Ascending aorta (tissue), 2 donors: ENCODE measurements at regions not wholly inside any gene's neighbourhood (a gene's known extent, or its start where the extent isn't known, plus 50 kb on each side); places are given as distances from the start of the nearest gene placed in this dataset.

Experiments used
- DNase-seq, 2 donors: peaks; one replicate each; pipeline ENCODE4 v3.0.0-alpha.2; 2019; ENCODE audit warnings: low spot score in 2 of 2
- H3K27ac ChIP-seq, 2 donors: fragments of 200-600 bp; sonication (generic); one replicate each; pipeline ENCODE4 v1.5.1; 2016 to 2017; ENCODE audit warnings: mild to moderate bottlenecking in 1 of 2
- H3K27me3 ChIP-seq: fragments of 200-600 bp; sonication (generic); one replicate; pipeline ENCODE4 v1.5.1; 2017
- H3K36me3 ChIP-seq, 2 donors: fragments of 200-600 bp; sonication (generic); one replicate each; pipeline ENCODE4 v1.5.1; 2016
- H3K4me1 ChIP-seq, 2 donors: fragments of 200-600 bp; sonication (generic); one replicate each; pipeline ENCODE4 v1.5.1; 2016 to 2017; ENCODE audit warnings: mild to moderate bottlenecking in 1 of 2
- H3K4me3 ChIP-seq, 2 donors: fragments of 200-600 bp; sonication (generic); one replicate each; pipeline ENCODE4 v1.5.1; 2016 to 2017; ENCODE audit warnings: mild to moderate bottlenecking in 1 of 2
- H3K9me3 ChIP-seq, 2 donors: fragments of 200-600 bp; sonication (generic); one replicate each; pipeline ENCODE4 v1.5.1; 2016
- intact Hi-C: fragments of 100-400 bp; cut with DNase I; formaldehyde crosslinking; loops from one replicate; pipeline ENCODE4 v1.15.1; 2023
- TF ChIP-seq, protein P1 (sequence below), 3 experiments: fragments of 200-600 bp in 2 of 3; fragments of 450-650 bp in 1 of 3; sonication (generic) in 2 of 3; IDR thresholded peaks; one replicate each; pipeline ENCODE4 v1.5.1; 2016 to 2019; ENCODE audit warnings: antibody characterized with exemption in 3 of 3, mild to moderate bottlenecking in 1 of 3, moderate library complexity in 1 of 3

DNA sequence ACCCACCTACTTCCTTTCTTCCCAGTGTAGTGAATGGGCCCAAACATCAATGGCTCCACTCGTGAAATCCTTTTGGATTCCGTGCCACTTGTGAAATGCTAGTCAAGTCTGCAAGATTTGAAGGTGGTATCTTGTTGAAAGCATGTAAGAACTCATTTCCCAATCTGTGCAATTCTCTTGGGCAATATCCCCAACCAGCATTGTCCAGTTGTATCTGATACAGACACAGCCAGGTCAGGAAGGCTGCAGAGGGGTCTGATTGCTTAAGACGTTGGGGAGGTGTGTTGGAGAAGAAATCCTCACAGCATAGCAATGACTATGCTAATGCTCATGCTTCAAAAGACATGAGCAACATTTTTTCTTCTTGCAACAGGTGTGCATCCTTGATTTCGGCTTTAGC is 164.8 kb downstream of the VEGFC start:
- TF ChIP-seq, protein P1, sequence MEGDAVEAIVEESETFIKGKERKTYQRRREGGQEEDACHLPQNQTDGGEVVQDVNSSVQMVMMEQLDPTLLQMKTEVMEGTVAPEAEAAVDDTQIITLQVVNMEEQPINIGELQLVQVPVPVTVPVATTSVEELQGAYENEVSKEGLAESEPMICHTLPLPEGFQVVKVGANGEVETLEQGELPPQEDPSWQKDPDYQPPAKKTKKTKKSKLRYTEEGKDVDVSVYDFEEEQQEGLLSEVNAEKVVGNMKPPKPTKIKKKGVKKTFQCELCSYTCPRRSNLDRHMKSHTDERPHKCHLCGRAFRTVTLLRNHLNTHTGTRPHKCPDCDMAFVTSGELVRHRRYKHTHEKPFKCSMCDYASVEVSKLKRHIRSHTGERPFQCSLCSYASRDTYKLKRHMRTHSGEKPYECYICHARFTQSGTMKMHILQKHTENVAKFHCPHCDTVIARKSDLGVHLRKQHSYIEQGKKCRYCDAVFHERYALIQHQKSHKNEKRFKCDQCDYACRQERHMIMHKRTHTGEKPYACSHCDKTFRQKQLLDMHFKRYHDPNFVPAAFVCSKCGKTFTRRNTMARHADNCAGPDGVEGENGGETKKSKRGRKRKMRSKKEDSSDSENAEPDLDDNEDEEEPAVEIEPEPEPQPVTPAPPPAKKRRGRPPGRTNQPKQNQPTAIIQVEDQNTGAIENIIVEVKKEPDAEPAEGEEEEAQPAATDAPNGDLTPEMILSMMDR (IDR thresholded peaks at IDR 0.05) = no peak
- intact Hi-C loops = no loop called here

DNA sequence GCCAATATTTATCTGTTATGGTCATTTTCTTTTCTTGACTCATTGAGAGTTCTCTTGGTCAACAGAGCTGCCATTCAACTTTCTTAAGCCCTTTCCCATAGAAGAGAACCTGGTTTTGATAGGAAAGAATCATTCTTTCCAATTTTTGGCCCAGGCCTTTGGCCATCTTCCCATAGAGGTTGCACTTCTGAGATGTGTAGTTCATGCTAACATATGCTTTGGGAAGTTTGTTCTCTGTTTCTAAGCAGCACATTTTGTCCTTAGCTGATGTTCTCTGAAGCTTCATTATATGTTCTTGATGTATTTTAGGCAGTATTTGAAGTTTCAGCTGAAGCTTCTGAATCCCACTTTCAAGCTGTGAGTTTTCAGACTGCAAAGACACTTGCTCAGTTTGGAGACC is 161.1 kb downstream of the VEGFC start:
- Histone ChIP-seq H3K4me1 (no peaks in the 10 kb centered on the region), H3K9me3 (no peaks in the 10 kb centered on the region), H3K27me3 (no peaks in the 10 kb centered on the region), H3K36me3 (no peaks in the 10 kb centered on the region), H3K4me3 (no peak overlapping the region), H3K27ac (no peak overlapping the region)
- intact Hi-C loops = no loop called here
- TF ChIP-seq, protein P1 (IDR thresholded peaks at IDR 0.05) = no peak
- no peak for DNase-seq

More for the DNA sequence above, 164.8 kb downstream of the VEGFC start:
- Histone ChIP-seq H3K4me1 (no peaks in the 10 kb centered on the region), H3K9me3 (no peaks in the 10 kb centered on the region), H3K4me3 (no peak overlapping the region), H3K36me3 (no peaks in the 10 kb centered on the region), H3K27me3 (no peaks in the 10 kb centered on the region), H3K27ac (no peak overlapping the region)
- no peak for DNase-seq
